GM18519 (cell line): ENCODE measurements at regions not wholly inside any gene's neighbourhood (a gene's known extent, or its start where the extent isn't known, plus 50 kb on each side); places are given as distances from the start of the nearest gene placed in this dataset.
"Not testable (repeated sequence)": the region's sequence is repeated elsewhere in the genome, so short reads cannot be mapped to it uniquely, and the experiment has no call there.

Experiments
- ATAC-seq: cut with Tn5 transposase; IDR thresholded peaks from one replicate; pipeline ENCODE4 v1.9.1; 2021; ENCODE audit warnings: mild to moderate bottlenecking, moderate library complexity; ENCODE audit not compliant: unreplicated experiment, low FRiP score

DNA sequence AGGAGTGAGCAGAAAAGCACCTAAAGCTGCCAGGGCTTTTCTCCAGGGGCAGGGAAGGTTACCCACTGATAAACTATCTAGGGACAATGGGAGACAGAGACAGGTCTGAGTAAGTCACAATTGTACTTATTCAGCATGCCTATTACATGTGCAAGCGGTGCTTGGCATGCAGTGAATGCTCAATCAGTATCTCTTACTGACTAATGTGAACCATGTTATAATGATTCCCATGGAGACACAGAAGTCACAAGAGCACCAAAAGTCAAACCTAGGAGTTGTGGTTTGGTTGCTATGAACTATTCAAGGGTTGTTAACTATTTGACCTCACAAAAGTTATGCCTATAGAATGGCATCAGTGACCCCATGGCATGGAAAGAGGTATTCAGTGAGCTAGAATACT lies 50.0 kb upstream of the RASGRP1 start:
- no peak for ATAC-seq

DNA sequence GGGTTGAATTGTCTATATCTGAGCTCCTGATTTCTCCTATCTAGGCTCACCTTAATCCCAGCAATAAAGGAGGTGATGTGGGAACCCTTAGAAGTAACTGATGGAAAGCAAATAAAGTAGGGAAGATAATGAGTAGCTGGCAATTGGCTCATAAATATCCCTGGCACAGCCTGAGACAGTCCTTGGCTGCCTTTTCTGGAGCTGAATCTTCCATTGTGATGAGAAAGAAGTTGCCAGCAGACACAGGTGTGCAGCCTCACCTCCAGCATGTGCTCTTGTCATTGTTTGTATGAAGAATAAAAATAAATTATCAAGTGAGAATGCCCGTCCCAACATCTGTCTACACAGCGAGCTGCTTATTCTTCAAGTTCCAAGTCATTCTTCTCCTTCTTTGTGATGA lies 53.2 kb upstream of the RASGRP1 start:
- ATAC-seq: no peak

DNA sequence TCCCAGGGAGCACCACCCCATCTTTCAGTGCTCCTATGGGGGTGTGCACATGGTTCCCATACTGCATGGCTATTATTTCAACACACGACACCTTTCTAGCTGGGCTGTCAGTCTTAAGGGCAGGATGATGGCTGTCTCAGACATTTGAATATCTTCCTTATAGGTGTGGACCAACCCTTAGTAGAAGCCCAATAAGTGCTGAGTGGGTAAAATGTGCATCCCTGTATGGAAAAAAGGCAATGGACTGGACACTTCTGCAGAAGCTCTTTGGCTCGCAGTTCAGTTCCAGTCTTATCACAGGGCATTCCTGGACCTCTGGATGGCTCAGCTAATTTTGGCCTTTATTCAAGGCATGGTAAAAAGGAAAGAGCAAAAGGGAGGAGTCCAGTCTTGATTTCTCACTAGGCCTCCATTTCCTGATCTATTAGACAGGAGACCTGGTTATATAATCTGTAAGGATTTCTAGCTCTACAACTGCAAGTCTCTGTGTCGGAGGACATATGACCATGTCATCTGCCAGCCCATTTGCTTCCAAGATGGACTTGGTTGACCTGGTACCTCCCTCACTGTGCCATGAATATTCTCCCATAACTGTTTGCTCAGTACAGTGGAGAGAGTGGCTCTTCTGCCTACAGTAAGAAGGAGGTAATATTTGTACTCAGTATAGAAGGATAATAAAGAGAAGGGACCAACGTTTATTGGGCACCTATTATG lies 53.8 kb upstream of the RASGRP1 start:
- ATAC-seq: no peak

DNA sequence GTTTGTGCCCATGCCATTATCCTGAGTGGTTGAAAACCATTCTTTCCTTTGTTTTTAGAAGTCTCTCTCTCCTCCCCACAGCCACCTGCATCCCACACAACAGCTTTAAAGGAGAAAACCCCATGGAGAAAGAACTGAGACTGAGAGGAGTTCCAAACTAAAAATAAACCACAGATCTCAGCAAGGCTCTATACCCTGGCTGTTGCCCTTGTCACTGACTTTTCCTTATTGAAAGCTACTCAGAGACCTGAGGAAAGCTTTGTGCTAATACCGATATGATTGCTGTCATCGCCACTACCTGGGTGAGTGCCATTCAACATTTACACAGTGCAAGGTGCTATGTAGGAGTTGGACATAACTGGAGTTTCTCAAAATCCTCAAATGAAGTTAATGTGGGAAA lies 55.5 kb upstream of the RASGRP1 start:
- ATAC-seq: no peak

DNA sequence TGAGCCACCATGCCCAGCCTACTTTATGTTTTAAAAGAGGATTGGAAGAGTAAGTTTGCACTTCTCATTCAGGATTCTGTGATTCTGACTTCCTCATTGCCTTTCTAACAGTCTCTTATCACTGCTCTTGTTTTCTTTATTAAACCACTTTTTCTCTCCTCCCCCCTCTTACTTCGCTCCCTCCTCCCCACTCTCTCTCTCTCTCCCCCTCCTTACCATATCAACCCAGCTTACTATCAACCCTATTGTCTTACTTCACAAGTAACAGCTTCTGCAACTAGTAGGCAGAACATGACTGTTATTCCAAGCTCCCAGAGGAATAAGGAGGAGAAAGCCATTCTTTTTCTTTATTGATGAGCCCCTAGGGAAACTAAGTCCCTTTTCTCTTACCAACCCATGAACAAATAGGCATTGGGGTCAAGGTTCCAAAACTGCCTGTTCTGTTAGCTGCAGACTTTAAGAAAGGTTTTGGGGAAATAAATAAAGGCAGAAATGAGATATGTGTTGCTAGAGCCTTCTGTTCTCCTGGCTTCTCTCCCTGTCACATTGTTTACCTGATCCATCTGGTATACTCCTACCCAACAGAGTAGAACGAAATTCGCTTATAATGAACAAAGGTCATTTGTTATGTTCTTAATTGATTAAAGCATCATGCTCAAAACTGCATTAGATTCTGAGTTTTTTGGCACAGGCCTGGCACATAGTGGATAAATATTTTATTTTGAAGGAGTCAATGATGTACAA lies 56.4 kb upstream of the RASGRP1 start:
- ATAC-seq: no peak

DNA sequence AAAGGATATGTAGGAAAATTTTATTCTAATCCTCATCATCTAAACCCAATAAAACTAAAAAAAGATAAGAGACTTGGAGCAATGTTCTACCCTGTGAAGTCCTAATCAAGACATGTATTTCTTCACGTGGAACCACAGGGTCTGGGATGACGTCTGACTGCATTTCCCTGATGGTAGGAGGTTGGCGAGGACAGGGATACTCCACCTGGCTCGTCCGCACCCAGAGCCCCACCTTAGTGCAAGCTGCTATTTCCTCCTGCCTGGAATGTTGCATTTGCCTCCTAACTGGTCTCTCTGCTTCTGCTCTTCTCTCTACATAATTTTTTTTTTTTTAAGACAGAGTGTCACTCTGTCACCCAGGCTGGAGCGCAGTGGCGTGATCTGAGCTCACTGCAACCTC lies 57.7 kb upstream of the RASGRP1 start:
- ATAC-seq: no peak

DNA sequence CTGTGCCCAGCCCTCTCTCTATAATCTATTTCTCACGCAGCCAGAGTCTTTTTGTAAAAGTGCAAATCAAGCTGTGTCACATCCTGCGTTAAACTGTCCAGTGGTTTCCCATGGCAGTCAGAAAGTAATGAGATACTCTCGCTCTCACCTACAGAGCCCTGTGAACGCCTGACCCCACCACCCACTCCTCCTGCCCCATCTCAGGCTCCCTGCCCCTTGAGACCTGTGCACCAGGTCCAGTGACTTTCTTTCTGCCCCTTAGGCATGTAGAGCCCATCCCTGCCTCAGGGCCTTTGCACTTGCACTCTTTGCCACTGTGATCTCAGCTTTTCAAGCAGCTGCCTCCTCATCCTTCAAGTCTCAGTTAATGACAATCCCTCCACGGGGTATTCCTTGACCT lies 58.3 kb upstream of the RASGRP1 start:
- no peak for ATAC-seq

DNA sequence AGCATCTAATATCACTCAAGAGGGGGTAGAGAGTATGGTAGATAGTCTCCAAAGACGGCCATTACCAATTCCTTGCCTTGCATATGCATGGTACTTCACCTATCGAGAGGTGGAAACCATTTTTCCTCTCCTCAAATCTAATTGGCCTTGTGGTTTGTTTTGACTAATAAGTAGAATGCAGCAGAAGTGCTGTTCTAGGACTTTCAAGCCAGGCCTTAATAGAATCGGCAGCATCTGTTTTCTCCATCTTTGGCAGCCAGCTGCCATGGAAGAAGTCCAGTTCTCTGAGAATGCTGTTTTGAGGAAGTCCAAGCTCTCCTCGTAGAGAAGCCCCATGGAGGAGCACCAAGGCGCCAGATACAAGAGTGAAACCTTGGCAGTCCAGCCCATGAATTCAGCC lies 59.1 kb upstream of the RASGRP1 start:
- ATAC-seq: no peak

DNA sequence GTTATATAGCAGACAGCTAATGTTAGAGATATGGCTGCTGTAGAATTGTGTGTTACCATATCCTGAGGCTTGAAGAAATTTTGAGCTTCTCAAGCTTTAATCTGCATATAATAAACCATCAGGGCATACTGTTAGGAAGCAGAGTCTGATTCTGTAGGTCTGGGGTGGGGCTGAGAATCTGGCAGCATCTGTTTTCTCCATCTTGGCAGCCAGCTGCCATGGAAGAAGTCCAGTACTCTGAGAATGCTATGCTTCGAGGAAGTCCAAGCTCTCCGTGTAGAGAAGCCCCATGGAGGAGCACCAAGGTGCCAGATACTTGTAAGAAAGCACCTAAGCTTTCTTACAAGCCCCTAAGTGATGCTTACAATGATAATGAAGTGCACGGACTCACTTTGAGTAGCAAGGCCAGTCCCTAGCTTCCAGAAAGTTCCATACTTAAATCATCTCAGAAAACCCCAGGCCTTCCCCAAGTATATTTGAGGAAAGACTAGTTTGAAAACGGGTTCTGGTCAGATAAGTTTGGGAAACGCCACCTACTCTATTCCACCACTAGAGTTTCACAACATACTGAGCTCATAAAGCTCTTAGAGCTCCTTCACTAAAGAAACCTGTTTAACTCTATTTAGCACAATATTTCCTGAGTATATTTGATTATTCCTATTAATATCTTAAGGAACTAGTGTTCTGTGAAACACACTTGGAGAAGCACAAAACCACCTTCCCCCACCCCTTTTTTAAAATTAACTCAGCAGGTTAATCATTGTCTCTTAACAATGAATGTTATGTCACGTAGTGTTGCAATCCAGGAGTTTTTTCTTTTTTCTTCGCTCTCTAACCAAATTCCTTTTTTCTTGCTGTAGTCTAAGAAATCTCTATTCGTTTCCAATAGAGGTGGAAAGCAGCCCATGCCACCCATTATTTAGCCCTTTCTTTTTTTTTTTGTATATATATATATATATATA lies 59.9 kb upstream of the RASGRP1 start:
- ATAC-seq: no peak

DNA sequence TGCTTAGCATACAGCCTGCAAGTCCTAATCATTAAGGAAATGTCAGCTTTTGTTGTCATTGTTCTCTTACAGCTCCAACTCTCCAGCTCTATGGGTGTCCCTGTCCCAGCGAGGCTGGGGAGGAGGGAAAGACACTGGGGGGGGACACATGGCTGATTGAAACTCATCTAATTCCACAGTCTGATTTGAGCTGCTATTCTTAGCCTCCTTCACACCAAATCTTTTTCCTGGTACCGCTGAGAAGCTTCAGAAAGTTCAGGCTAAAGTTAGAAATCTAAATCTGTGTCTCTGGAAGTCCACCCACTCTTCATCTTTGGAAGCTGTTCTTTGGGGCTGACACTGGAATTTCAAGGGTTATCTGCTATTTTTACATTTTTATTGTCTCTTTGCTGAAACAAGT lies 61.3 kb upstream of the RASGRP1 start:
- no peak for ATAC-seq

DNA sequence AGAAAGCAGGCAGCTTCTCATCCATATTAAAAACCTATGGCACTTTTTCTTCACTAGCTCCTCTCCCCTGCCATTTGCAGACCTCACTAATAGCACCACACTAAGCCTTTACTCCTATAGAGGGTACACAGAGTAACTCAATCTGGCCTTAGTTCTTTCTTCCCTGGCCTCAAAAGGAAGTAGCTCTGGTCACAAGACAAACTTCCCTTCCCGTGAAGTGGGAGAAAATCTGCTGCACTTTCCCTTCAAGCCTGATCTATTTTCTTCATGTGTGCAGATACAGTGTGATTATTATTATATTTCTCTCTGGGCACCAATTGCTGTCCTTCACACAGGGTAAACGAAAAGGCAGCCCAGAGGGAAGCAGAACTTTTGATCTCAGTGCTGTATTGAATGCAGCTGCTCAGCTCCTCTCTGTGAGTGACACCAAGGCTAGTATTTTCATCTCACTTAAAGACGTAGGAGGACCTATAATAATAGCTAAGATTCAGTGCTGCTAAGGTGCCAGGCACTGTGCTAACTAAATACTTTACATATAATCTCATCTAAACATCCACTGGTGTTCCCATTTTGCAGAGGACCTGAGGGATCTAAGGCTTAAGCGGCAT lies 61.9 kb upstream of the RASGRP1 start:
- no peak for ATAC-seq

DNA sequence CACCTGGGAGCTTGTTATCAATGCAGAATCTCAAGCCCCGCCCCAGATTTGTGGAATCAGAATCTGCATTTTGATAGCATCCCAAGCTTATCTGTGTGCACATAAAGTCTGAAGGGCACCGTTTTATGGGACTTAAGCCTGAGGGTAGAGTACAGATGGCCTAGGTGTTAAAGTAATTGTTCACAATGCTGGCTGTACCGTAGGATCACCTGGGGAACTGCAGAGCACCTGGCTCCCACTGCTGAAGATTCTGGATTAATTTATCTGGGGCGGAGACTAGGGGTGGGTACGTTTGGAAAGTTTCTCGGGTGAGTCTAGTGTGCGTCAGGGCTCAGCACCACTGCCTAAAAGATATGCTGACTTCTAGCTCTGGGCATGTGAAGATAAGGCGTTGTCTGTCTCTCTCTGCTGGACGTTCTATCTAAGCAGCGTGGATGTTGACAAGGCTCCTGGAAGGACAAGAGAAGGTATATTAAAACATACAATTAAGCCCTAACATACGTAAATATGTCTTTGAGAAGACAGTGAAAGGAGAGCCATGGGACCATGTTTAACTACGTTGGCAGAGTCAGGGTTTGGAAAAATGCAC lies 63.2 kb upstream of the RASGRP1 start:
- ATAC-seq: no peak

DNA sequence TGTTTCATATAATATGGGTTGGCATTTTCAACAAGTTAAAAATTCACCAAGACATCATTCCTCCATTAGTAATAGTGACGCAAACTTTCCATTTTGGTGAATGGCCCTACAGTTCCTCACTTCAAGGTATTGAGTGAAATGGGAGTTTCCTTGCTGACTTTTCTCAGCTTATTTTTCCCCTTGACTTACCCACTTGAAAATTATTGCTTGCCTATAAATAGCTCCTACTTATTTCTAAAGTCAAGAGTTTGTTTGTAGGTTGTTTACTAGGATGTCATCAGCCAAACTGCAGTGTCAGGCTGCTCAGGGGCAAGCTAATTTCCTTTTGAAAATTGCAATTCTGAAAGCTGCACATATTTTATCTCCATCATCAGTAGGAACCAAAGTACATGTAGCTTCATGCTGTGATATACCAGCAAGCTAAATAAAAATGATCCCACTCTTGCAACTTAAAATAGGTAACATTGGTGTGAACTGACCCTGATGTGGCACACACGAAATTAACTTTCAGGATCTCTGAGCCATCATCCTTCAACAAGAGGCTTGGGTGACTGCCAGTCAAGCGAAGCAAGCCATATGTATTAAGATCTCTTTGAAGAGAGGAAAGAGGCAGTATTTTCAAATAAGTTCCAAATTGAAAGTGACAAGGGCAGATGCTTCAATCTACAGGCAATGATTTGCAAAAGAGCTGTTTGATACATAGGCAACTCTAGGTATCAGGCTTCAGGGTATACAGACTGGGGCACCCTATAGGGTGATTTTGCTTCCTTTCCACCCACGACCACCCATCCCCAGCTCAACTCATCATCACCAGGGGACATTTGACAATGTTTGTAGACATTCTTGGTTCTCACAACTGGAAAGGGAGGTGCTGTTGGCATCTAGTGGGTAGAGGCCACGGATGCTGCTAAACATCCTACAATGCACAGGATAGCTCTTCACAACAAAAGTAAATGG lies 66.8 kb upstream of the RASGRP1 start:
- ATAC-seq: no peak

DNA sequence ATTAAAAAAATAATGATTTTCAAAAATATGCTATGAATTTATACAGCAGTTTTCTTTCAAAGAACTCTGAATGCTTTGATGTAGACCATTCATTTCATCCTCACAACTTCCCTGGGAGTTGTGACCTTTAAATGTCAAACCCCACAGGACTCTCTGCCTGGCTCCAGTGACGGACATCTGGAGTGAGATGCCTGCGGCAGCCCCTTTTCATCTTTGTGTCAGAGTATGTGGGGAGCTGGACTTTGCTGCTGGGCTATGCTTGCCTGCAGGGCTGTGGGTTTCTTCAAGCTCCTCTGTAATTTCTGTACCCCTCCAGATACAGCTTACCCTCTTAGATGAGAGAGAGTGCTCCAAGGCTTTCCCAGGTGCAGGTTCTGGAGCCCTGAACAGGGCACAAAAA lies 70.6 kb upstream of the RASGRP1 start:
- no peak for ATAC-seq

DNA sequence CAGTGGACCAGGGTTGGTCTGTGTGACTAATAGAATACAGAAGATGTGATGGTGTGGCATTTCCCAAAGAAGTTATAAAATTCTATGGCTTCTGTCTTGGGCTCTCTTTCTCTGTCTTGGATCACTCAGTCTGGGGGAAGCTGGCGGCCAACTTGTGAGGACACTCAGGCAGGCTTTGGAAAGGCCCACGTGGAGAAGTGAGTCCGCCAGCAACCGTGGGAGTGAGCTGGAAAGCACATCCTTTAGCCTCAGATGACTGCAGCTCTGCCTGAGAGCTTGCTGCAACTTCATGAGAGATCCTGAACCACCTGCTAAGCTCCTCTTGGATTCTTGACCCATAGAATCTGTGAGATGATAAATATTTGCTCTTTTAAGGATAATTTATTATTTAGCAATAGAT lies 72.0 kb upstream of the RASGRP1 start:
- no peak for ATAC-seq

DNA sequence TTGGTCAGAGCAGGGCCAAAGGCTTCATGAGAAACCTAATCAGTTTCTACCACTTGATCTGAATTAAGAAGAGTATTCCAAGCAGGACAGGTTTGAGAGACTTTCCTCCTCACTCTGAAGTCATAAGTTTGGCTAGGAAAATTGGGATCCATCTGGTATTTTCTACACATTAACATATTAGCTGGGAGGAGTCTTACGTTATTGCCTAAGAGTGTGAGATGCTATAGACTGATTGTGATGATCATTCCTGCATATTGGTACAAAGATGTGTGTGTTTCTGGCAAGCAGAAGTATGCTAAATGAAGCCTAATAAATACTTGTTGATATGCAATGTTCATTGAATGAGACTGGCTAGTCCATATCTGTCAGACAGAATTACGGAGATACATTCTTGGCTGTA lies 73.5 kb upstream of the RASGRP1 start:
- no peak for ATAC-seq

DNA sequence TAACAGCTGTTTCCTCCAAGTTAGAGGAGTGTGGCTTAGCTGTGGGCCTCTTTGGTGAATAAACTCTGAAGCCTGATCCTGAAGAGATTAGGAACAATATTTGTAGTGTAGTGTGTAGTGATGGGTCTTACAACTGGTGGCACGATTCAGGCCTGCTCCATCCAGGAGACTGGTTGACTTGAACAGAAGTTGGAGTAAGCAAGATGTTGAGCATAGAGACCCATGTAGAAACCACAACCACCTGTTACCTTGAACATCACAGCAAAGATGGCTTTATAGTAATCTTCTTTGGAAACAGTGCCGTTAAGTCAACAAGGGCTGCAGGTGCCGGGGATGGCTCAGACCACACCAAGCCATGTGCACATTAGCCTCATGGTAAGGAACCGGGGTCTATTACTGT lies 74.2 kb upstream of the RASGRP1 start:
- ATAC-seq: no peak

DNA sequence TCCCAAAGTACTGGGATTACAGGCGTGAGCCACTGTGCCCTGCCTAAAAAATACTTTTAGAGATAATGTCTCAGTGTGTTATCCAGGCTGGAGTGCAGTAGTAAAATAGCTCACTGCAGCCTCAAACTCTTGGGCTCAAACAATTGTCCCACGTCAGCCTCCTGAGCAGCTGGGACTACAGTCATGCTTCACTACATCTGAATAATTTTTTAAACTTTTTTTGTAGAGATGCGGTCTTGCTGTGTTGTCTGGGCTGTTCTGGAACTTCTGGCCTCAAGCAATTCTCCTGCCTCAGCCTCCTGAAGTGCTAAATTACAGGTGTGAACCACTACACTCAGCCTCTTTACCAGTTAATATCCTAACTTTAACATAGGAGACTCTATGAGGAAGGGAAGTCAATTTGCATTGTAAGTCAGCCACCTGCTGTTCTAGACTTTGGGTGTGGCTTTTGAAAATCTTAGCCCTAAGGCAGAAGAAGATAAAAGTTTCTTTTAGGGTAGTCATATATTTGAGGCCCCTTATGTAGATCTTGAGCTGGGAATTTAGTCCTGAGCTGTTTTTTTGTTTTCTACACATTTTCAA lies 78.2 kb upstream of the RASGRP1 start:
- ATAC-seq: no peak

DNA sequence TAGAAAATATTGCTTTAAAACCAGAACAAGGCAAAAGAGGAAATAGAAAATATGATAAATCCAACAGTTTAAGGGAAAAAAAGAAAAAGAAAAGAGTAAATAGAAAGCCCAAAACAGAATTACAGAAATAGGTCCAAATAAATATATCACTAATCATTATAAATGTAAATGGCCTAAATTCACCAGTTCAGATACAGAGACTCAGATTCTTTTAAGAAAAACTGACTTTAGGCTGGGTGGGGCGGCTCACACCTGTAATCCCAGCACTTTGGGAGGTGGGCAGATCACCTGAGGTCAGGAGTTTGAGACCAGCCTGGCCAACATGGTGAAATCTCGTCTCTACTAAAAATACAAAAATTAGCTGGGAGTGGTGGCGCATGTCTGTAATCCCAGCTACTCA lies 79.7 kb upstream of the RASGRP1 start:
- not testable (repeated sequence) for ATAC-seq
